Activated CD4-positive, alpha-beta T cell treated with anti-CD3 and anti-CD28 coated beads for 24 hours (primary cell): ENCODE measurements at regions not wholly inside any gene's neighbourhood (a gene's known extent, or its start where the extent isn't known, plus 50 kb on each side); places are given as distances from the start of the nearest gene placed in this dataset.
"Not testable (repeated sequence)": the region's sequence is repeated elsewhere in the genome, so short reads cannot be mapped to it uniquely, and the experiment has no call there.

Experiments used
- DNase-seq, 2 donors: peaks; one replicate each; pipeline ENCODE4 v3.0.0-alpha.2; 2020; ENCODE audit warnings: low read depth in 2 of 2

DNA sequence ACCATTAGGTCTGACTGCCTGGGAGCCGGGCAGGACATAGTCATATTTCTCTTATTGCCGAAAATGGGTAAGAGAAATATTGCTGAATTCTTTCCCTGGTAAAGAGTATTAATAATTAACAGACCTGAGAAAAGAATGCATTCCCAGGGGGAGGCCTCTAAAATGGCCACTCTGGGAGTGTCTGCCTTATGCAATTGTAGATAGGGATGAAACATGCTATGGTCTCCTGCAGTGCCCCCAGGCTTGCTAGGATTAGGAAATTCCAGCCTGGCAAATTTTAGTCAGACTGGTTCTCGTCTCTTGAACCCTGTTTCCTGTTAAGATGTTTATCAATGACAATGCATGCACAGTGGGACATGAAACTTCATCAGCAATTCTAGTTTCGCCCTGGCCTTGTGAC is 975.7 kb downstream of the TBC1D32 start:
- not testable (repeated sequence) for DNase-seq

DNA sequence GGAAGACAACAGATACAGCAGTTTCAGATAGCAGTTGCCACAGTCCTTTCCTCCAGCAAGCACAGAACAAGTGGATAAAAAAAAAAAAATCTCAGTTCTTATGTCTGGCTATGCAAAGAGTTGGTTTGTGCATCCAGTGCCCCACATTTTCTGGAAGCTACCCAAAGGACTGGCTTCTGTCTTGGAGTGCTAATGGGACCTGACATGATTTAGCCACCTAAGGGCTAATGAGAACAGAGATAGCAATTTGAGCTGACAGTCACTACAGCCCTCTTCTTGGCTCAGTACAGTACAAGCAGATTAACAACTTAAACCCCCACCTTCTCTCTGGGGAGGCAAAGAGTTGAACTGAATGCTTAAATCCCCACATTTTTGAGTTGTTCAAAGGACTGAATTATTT is 976.8 kb downstream of the TBC1D32 start:
- DNase-seq = no peak

DNA sequence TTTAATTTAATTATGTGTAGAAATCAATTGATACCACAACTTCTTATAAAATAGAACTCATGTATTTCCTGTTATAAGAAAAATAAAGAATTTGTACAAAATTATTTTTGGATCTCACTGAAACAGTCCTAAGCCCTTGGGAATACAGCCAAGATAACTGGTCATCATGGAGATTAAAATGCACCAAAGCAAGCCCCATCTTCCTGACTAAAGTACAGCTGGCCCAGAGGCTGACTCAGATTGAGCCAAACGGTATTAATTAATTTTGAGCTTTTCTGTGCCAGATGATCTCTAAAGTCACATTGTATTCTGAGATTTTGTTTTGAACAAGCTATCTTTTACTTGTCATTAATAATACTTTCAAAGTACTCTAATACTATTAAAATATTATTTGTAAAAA is 978.5 kb downstream of the TBC1D32 start:
- DNase-seq = no peak

DNA sequence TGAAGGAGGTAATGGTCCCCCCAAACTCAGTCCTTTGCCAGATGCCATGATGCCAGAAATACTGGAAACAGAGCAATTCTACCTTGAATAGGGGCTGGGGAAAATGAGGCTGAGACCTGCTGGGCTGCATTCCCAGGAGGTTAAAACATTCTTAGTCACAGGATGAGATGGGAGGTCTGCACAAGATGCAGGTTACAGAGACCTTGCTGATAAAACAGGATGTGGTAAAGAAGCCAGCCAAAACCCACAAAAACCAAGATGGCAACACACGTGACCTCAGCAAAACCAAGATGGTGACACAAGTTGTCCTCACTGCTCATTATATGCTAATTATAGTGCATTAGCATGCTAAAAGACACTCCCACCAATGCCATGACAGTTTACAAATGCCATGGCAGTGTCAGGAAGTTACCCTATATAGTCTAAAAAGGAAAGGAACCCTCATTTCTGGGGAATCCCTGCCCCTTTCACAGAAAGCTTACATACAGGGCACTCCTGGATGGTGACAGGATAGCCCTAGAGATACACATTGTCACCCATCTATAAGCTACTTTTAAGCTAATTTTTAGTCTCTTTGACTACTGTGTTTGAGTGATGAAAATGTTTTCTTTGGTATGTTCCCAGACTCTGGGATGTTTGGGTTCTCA is 979.7 kb downstream of the TBC1D32 start:
- no peak for DNase-seq

DNA sequence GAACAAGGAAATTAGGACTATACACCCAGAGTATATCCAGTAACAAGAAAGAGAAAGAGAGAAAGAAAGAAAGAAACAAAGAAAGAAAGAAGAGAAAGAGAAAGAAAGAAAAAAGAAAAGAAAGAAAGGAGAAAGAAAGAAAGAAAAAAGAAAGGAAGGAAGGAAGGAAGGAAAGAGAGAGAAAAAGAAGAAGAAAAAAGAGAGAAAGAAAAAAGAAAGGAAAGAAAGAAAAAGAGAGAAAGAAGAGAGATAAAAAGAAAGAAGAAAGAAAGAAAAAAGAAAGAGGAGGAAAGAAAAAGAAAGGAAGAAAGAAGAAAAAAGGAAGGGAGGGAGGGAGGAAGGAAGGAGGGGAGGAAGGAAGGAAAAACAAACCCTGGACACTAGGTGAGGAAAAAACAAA is 981.8 kb downstream of the TBC1D32 start:
- no peak for DNase-seq

DNA sequence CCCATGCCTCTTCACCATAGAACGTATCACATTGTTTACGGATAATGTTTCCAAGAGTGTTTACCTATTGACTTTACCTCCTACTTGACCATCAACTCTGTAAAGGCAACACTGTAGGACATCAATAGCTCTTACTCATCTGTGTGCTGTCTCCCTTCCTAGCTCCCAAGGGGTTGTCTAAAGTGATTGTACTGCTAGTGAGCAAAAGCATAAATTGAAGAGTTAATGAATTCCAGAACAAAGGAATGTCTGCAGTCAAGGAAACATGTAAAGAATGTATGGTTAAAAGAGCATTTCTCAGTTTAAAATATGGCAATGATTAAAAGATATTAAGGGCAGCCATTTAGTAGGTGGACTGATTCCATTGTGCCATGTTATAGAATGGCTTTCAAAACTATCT is 985.4 kb downstream of the TBC1D32 start:
- no peak for DNase-seq

DNA sequence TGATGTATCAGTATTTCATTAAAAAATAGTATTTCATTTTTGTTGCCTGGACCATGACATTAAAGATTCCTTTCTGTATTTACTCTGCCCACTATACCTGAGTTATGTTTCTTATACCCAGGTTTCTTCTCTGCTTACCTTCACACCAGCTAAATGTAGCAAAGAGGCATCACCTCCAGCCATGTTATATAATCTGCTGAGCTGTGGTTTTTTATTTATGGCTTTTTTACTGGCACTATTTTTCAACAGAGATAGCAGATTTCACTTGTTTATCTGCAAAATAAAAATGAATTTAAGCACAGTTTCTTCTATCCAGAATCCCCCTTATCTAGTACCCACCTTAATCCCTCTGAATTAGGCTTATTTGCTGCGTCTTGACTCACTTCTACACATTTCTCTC is 979.0 kb upstream of the MAN1A1 start:
- DNase-seq = no peak

DNA sequence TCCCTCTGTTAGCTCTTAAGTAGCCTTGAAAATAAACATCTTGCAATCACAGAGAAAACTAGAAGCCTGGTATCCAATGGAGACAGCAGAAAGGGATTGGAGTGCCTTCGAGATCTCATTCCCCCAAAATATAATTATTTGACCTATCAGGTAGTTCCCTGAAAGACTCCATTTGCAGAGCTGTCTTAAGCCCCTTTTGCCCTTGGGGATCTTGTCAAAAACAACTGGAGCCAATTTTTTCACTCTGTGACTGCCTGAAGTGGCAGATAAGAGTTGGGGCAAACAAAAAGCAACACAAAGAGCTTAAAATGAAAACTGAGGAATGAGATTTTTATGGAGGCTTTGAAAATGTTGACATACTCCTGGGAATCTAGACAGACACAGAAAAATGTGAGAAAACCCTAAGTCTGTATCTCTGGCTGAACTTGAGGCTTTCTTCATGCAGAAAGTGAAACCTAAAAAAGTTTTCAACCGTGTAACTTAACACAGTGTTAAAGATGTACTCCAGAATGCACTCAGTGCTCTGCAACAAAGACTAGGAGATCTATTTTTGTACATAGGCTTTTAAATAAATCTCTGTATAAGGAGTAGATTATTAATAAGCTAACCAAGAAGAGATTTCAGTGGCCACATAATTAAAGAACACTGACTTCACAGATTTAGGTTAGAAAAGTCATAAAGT is 971.1 kb upstream of the MAN1A1 start:
- no peak for DNase-seq

DNA sequence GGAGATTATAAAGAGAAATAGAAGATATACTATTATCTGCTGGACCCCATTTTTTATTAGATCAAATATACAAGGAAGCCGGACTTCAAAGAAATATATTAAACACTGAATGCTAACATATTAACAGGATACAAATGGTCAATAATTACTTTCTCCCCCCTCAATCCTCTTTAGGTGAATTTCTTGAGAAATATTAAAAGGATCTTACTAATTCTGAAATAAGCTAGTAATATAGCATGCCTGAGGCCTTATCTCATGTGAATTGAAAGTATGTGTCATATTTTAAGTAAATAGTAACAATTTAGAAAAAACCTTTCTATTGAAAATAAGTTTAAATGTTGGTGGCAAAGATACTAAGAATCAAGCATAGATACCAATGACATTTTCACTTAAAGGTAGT is 954.7 kb upstream of the MAN1A1 start:
- no peak for DNase-seq

DNA sequence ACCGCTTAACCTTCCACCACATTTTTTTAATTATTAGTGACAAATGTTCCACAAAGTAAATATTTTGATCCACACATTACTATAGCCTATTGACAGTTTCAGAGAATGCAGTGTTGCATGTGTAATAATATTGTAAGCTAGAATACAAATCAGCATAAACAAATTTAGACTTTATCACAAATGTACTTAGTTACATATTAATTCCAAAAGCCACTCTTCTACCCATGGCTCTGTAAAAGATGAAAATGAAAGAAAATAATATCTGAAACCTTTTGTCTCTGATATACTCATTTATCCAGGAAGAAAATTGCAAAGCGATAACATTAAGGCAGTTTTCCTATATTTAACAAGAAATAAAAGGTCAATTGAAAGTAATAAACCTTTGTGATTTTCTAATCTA is 954.0 kb upstream of the MAN1A1 start:
- DNase-seq = no peak

DNA sequence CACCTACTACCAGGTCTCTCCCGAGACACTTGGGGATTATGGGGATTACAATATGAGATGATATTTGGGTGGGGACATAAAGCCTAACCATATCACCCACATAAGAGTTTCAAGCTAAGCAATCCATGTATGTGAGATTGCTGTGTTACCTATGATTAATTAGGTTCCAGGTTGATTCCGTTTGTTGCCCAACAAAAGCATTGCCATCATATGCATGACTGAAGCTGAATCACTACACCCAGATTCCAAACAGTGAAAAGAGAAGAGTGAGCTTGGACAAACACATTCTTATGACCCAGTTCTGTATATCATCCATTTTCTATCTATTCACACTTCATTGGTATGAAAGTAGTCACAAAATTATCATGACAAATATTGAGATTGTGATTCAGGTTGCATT is 952.5 kb upstream of the MAN1A1 start:
- no peak for DNase-seq

DNA sequence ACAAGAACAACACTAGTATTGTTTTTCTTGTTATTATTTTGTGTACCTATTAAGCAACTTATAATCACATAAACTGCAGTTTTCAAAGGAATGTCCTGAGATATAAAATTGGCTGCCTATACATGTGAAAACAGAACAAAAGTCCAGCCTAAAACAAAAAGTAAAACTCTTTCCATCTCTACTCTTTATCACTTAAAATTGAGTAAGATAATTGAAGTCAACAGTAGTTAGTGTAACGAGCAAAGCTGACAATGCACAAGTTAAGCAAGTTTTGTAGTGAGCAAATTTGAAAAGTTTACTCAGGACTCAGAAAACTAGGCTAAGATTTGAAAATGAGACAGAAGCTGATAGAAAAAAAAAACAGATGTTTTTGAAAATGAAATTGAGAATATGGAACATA is 941.4 kb upstream of the MAN1A1 start:
- DNase-seq = no peak

DNA sequence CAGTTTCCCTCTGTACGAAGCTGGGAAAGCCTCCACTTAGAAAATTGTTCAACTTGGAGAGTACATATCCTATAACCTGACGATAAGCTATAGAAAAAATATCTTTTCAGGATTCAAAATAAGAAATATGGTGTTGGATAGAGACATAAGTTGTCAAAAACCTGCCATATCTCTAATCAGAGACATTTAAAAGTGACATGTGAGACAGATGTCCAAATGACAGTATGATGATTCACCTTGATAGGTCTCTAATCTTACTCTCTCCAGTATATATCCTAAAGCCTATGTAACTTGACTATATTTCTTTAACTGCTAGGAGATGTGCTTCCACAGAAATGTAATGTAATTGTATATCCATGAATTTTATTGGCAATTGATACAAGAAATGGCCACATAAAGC is 932.4 kb upstream of the MAN1A1 start:
- no peak for DNase-seq

DNA sequence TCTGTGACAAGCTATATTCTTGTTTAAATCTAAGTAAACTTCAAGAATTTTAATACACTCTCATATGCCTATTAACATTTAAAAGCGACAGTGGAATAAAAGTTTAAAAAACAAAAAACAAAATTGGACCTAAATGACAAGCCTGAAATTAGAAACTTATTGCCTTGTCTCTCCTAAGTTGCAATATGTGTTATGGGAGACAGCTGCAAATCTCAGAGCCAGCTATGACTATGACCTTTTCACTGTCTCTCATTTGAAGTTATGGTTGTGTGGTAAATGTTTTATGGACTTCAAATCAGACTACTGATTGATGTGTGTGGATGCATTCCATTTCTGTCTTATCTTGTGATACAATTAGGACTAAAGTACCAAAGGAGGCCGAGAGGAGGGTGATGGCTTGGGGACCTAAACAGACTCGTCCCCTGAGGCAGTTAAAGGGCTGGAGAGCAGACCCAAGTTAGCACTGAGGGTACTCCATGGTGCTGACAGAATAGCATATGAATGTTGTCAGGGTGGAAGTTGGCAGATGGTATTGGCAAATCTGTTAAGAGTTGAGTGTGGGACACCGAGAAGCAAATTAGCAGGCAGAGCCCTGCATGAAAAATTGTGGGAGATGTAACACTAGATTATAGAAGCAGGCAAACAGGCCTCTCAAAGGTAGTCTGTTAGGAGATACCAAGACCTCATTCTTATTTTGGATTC is 930.1 kb upstream of the MAN1A1 start:
- DNase-seq = no peak

DNA sequence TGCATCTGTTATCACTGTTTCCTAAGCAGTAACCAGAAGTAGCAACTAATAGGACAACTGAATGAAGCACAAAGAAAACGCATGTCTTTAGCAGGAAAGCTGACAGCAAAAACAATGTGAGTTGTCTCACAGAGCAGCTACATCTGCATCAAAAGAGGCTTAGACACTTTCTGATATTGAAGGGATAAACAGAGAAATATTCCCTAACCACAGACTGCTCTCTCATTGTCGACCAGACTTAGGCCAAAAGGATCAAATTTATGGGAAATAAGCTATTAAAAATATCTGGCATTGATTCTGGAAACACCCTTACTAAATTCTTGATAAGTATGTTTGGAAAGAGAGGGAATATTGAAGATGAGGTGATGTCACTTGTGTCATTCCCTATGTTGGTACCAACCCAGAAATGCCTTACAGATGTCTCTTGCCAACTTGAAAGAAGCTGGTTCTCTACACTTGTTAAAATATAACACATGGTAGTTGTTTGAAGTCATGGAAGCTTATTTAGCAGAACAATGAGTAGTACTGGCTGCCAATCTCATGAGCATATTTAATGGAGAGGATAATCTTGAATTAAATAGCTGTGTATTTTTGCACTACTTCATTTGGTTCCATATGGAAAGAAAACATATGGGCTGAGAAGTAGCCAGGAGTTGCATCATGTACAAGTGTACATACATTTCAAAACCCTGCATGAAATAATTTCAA is 929.3 kb upstream of the MAN1A1 start:
- DNase-seq = no peak

DNA sequence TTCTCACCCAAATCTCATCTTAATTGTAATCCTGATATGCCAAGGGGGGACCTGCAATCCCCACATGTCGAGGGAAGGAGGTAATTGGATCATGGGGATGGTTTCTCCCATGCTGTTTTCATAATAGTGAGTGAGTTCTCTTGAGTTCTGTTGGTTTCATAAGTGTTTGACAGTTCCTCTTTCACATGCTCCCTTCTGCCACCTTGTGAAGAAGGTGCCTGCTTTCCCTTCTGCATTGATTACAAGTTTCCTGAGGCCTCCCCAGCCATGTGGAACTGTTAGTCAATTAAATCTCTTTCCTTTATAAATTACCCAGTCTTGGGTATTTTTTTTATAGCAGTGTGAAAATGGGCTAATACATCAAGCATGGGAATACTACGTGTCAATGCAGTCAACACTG is 925.0 kb upstream of the MAN1A1 start:
- DNase-seq = no peak

DNA sequence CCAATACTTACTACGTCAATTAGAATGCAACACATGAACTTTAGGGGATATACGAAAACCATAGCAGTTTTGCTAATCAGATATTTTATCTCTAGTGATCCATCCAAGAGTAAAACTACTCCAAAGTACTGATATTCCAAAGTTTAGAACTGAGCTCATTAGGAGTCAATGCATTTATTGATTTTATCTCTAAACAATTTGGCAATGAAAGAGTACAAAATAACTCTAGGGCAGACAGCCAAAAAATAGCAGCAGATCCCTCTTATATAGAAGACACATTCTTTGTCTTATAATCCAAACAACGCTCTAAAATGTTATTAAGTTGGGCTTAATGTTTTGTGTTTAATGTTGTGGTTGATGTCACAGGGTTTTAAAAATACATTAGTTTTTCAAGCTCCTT is 923.9 kb upstream of the MAN1A1 start:
- no peak for DNase-seq

DNA sequence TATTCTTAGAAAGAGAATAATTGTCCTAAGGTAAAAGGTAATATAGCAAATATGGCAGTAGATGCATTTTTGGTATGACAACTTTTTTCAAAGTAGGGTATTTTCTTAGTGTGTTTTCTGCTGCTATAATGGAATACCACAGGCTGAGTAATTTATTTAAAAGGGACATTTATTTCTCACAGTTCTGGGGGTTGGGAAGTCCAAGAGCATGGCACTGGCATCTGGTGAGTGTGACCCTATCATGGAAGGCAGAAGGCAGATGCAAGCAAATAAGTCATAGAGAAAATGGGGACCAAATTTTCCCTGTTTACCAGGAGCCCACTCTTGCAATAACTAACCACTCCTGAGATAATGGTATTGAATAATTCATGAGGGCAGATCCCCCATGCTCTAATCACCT is 922.5 kb upstream of the MAN1A1 start:
- no peak for DNase-seq

DNA sequence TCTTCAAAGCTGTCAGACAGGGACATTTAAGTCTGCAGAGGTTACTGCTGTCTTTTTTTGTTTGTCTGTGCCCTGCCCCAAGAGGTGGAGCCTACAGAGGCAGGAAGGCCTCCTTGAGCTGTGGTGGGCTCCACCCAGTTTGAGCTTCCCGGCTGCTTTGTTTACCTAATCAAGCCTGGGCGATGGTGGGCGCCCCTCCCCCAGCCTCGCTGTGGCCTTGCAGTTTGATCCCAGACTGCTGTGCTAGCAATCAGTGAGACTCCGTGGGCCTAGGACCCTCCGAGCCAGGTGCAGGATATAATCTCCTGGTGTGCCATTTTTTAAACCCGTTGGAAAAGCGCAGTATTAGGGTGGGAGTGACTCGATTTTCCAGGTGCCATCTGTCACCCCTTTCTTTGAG is 918.7 kb upstream of the MAN1A1 start:
- DNase-seq = not testable (repeated sequence)

DNA sequence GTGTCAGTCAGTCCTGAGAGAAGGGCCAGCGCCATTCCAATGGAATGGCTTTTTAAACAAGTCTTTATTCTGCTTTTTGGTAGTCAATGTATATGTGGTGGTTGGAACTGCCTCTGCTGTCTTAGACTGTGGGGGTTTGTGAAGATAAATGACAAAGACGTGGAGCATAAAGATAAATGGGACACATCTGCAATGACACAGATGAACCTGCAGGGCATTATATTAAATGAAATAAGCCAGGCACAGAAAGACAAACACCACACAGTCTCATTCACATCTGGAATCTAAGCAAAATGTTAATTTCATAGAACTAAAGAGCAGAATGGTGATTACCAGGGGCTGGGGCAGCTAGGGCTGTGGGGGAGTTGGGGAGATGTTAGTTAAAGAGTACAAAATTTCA is 912.8 kb upstream of the MAN1A1 start:
- no peak for DNase-seq

DNA sequence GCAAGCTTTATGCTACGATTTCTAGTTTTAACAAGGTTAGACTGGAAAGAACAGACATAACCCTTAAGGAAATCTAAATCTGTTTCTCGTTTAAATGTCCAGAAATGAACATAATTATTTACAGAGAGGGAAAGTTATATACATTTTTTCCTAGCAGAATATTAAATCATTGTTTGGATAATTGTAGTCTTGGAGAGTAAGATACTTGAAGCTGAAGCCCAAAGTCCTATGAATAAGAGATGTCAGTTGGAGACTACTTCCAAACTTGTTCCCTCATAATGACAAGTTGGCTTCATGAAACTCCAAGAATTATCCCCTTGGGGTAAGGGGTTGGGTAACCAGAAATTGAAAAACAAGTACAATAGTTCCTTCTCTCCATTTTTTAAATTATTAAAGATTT is 911.1 kb upstream of the MAN1A1 start:
- no peak for DNase-seq

DNA sequence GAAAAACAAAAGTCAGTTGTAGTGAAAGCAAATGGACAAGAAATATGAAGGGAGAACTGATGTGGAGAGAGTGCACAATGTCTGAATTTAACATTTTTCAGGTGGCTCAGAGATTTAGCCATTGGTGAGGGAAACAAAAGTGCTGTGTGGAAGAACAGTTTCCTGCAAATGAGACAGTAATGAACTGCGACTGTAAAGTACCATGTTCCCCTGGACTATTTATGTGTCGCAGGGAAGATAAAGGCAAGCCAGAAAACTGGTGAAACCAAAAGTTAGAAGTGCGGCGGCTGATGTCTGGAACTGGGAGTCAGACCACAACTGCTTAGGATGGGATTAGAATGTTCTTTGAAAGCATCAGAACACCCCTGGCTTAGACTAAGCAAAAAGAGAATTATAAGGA is 905.1 kb upstream of the MAN1A1 start:
- no peak for DNase-seq

DNA sequence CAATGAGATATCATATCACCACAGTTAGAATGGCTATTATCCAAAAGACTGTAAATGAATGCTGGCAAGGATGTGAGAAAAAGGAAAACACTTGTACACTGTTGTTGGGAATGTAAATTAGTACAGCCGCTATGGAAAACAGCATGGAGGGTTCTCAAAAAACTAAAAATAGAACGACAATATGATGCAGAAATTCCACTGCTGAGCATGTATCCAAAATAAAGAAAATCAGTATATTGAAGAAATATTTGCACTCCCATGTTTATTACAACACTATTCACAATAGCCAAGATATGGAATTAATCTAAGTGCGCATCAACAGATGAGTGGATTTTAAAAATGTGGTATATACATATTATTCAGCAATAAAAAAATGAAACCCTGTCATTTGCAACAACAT is 898.9 kb upstream of the MAN1A1 start:
- DNase-seq = no peak
